22Rv1 (cell line): ENCODE measurements at regions not wholly inside any gene's neighbourhood (a gene's known extent, or its start where the extent isn't known, plus 50 kb on each side); places are given as distances from the start of the nearest gene placed in this dataset.

Experiments
- CTCF ChIP-seq: fragments of 450-650 bp; IDR thresholded peaks from 2 replicates; pipeline ENCODE4 v1.5.1; 2017; ENCODE audit warnings: mild to moderate bottlenecking
- ZFX ChIP-seq: fragments of 450-650 bp; IDR thresholded peaks from 2 replicates; pipeline ENCODE4 v1.6.1; 2017; ENCODE audit warnings: antibody characterized with exemption, borderline replicate concordance

GRCh38 chr1:65092691-65093090 is 55.3 kb upstream of the AK4 start:
- TF ChIP-seq CTCF = no peak
- no peak for TF ChIP-seq ZFX
